CD8-positive, alpha-beta memory T cell (primary cell): ENCODE measurements at regions not wholly inside any gene's neighbourhood (a gene's known extent, or its start where the extent isn't known, plus 50 kb on each side); places are given as distances from the start of the nearest gene placed in this dataset.

Source experiments
- CTCF ChIA-PET: fragments of 350-600 bp; sonication (Branson Sonifier 250); formaldehyde crosslinking; loops from one replicate; lab custom pipeline; 2021; ENCODE audit warnings: antibody characterized with exemption; lab: Charles Lee
- POLR2A ChIA-PET: fragments of 350-600 bp; sonication (Branson Sonifier 250); formaldehyde crosslinking; loops from one replicate; lab custom pipeline; 2021; ENCODE audit warnings: antibody characterized with exemption; lab: Charles Lee
- DNase-seq, 5 donors: peaks; one replicate each; pipeline versions ENCODE4 v3.0.0 to v3.0.0-alpha.2; 2020 to 2022; ENCODE audit warnings: mixed read lengths in 1 of 5
- H3K27ac ChIP-seq: one replicate; pipeline ENCODE4 v1.7.0; 2013; ENCODE audit warnings: low read depth, mild to moderate bottlenecking, low read length, moderate library complexity
- H3K27me3 ChIP-seq: 2 replicates; pipeline ENCODE4 v1.7.0; 2013; ENCODE audit warnings: low read length, mild to moderate bottlenecking; ENCODE audit not compliant: insufficient read depth, poor library complexity, severe bottlenecking
- H3K36me3 ChIP-seq: 2 replicates; pipeline ENCODE4 v1.7.0; 2013; ENCODE audit warnings: mild to moderate bottlenecking, low read length, moderate library complexity; ENCODE audit not compliant: insufficient read depth
- H3K4me1 ChIP-seq: 2 replicates; pipeline ENCODE4 v1.7.0; 2013; ENCODE audit warnings: mild to moderate bottlenecking, low read length, moderate library complexity; ENCODE audit not compliant: insufficient read depth
- H3K4me3 ChIP-seq: 2 replicates; pipeline ENCODE4 v1.7.0; 2013; ENCODE audit warnings: mild to moderate bottlenecking, low read length
- H3K9me3 ChIP-seq: 2 replicates; pipeline ENCODE4 v1.7.0; 2013; ENCODE audit warnings: mild to moderate bottlenecking, low read length
- H3K27ac Mint-ChIP-seq, 8 donors: one replicate each; pipeline ENCODE4 v1.8.0; 2020 to 2021; ENCODE audit warnings: mixed read lengths in 8 of 8, mild to moderate bottlenecking in 6 of 8, inconsistent platforms in 3 of 8, moderate library complexity in 3 of 8
- H3K27me3 Mint-ChIP-seq, 2 donors: one replicate each; pipeline ENCODE4 v1.8.0; 2020 to 2021; ENCODE audit warnings: mixed read lengths in 2 of 2, mild to moderate bottlenecking in 1 of 2, moderate library complexity in 1 of 2
- H3K36me3 Mint-ChIP-seq, 3 donors: one replicate each; pipeline ENCODE4 v1.8.0; 2020 to 2021; ENCODE audit warnings: mixed read lengths in 3 of 3, inconsistent platforms in 1 of 3, mild to moderate bottlenecking in 1 of 3
- H3K4me1 Mint-ChIP-seq, 3 donors: one replicate each; pipeline ENCODE4 v1.8.0; 2020 to 2021; ENCODE audit warnings: mixed read lengths in 3 of 3, inconsistent platforms in 1 of 3, mild to moderate bottlenecking in 1 of 3
- H3K4me3 Mint-ChIP-seq, 7 donors: one replicate each; pipeline ENCODE4 v1.8.0; 2020 to 2021; ENCODE audit warnings: mixed read lengths in 7 of 7, mild to moderate bottlenecking in 6 of 7, moderate library complexity in 4 of 7, inconsistent platforms in 2 of 7
- H3K9me3 Mint-ChIP-seq, 5 donors: one replicate each; pipeline ENCODE4 v1.8.0; 2020 to 2022; ENCODE audit warnings: mixed read lengths in 5 of 5, mild to moderate bottlenecking in 3 of 5, moderate library complexity in 2 of 5, inconsistent platforms in 1 of 5

GRCh38 chr12:127928615-127929571, 338.1 kb upstream of the TMEM132C start:
- Mint-ChIP-seq H3K9me3 (peaks cover 0 to 4% (median 2%) of the 10 kb centered on the region in 5 donors), H3K27ac (no peak overlapping the region), H3K27me3 (no peaks in the 10 kb centered on the region), H3K4me3 (no peak overlapping the region), H3K36me3 (no peaks in the 10 kb centered on the region), H3K4me1 (no peaks in the 10 kb centered on the region)
- H3K27me3 ChIP-seq, result no peaks in the 10 kb centered on the region
- POLR2A ChIA-PET, result no interaction called here
- H3K36me3 ChIP-seq, result no peaks in the 10 kb centered on the region
- no peaks in the 10 kb centered on the region for H3K9me3 ChIP-seq
- no peak for DNase-seq
- CTCF ChIA-PET, result no interaction called here
- no peak overlapping the region for H3K27ac ChIP-seq
- no peaks in the 10 kb centered on the region for H3K4me1 ChIP-seq
- H3K4me3 ChIP-seq, result no peak overlapping the region

GRCh38 chr12:127930122-127930521, 336.8 kb upstream of the TMEM132C start:
- H3K9me3 ChIP-seq, result no peaks in the 10 kb centered on the region
- Mint-ChIP-seq H3K27me3 (no peaks in the 10 kb centered on the region), H3K4me1 (no peaks in the 10 kb centered on the region), H3K27ac (no peak overlapping the region), H3K36me3 (no peaks in the 10 kb centered on the region), H3K4me3 (no peak overlapping the region), H3K9me3 (peaks cover 0 to 4% (median under 1%) of the 10 kb centered on the region in 5 donors)
- ChIA-PET CTCF (no interaction called here), POLR2A (no interaction called here)
- H3K4me3 ChIP-seq, result no peak overlapping the region
- H3K27me3 ChIP-seq, result no peaks in the 10 kb centered on the region
- H3K36me3 ChIP-seq, result no peaks in the 10 kb centered on the region
- no peak overlapping the region for H3K27ac ChIP-seq
- no peaks in the 10 kb centered on the region for H3K4me1 ChIP-seq
- DNase-seq, result no peak

- H3K9me3 ChIP-seq, result no peaks in the 10 kb centered on the region
- Mint-ChIP-seq H3K4me1 (no peaks in the 10 kb centered on the region), H3K27me3 (no peaks in the 10 kb centered on the region), H3K9me3 (peaks cover 0 to 4% (median 2%) of the 10 kb centered on the region in 5 donors), H3K4me3 (no peak overlapping the region), H3K36me3 (no peaks in the 10 kb centered on the region), H3K27ac (no peak overlapping the region)
- no peaks in the 10 kb centered on the region for H3K4me1 ChIP-seq
- no peak overlapping the region for H3K27ac ChIP-seq
- DNase-seq, result no peak
- ChIA-PET POLR2A (no interaction called here), CTCF (no interaction called here)
- no peaks in the 10 kb centered on the region for H3K36me3 ChIP-seq
- no peaks in the 10 kb centered on the region for H3K27me3 ChIP-seq
- H3K4me3 ChIP-seq, result no peak overlapping the region
Measured at GRCh38 chr12:127934409-127934808, 332.6 kb upstream of the TMEM132C start.

- H3K4me1 ChIP-seq, result no peaks in the 10 kb centered on the region
- peaks cover 0 to 4% (median 3%) of the 10 kb centered on the region in 5 donors for H3K9me3 Mint-ChIP-seq
- H3K27ac Mint-ChIP-seq, result no peak overlapping the region
- no peak overlapping the region for H3K4me3 Mint-ChIP-seq
- no peaks in the 10 kb centered on the region for H3K4me1 Mint-ChIP-seq
- ChIA-PET POLR2A (no interaction called here), CTCF (no interaction called here)
- no peaks in the 10 kb centered on the region for H3K27me3 ChIP-seq
- H3K27me3 Mint-ChIP-seq, result no peaks in the 10 kb centered on the region
- no peak overlapping the region for H3K4me3 ChIP-seq
- no peaks in the 10 kb centered on the region for H3K36me3 ChIP-seq
- H3K27ac ChIP-seq, result no peak overlapping the region
- no peaks in the 10 kb centered on the region for H3K36me3 Mint-ChIP-seq
- H3K9me3 ChIP-seq, result no peaks in the 10 kb centered on the region
- no peak for DNase-seq
Measured at GRCh38 chr12:127936463-127936862, 330.5 kb upstream of the TMEM132C start.

- H3K4me1 Mint-ChIP-seq, result no peaks in the 10 kb centered on the region
- H3K36me3 Mint-ChIP-seq, result no peaks in the 10 kb centered on the region
- ChIA-PET CTCF (no interaction called here), POLR2A (no interaction called here)
- no peaks in the 10 kb centered on the region for H3K27me3 Mint-ChIP-seq
- peaks cover 3 to 17% (median 7%) of the 10 kb centered on the region in 5 donors for H3K9me3 Mint-ChIP-seq
- Histone ChIP-seq H3K4me1 (no peaks in the 10 kb centered on the region), H3K36me3 (no peaks in the 10 kb centered on the region), H3K4me3 (no peak overlapping the region), H3K9me3 (no peaks in the 10 kb centered on the region), H3K27ac (no peak overlapping the region), H3K27me3 (no peaks in the 10 kb centered on the region)
- no peak overlapping the region for H3K4me3 Mint-ChIP-seq
- no peak overlapping the region for H3K27ac Mint-ChIP-seq
- no peak for DNase-seq
Measured at GRCh38 chr12:127941332-127941731, 325.6 kb upstream of the TMEM132C start.

GRCh38 chr12:127942981-127943380, 324.0 kb upstream of the TMEM132C start:
- Mint-ChIP-seq H3K4me3 (no peak overlapping the region), H3K27ac (no peak overlapping the region), H3K9me3 (peaks cover 3 to 20% (median 7%) of the 10 kb centered on the region in 5 donors), H3K27me3 (no peaks in the 10 kb centered on the region), H3K4me1 (no peaks in the 10 kb centered on the region), H3K36me3 (no peaks in the 10 kb centered on the region)
- ChIA-PET CTCF (no interaction called here), POLR2A (no interaction called here)
- no peaks in the 10 kb centered on the region for H3K9me3 ChIP-seq
- H3K27me3 ChIP-seq, result no peaks in the 10 kb centered on the region
- no peak for DNase-seq
- H3K4me1 ChIP-seq, result no peaks in the 10 kb centered on the region
- H3K4me3 ChIP-seq, result no peak overlapping the region
- H3K36me3 ChIP-seq, result no peaks in the 10 kb centered on the region
- no peak overlapping the region for H3K27ac ChIP-seq

- no peaks in the 10 kb centered on the region for H3K4me1 Mint-ChIP-seq
- Histone ChIP-seq H3K9me3 (no peaks in the 10 kb centered on the region), H3K27me3 (no peaks in the 10 kb centered on the region), H3K27ac (no peak overlapping the region), H3K4me3 (no peak overlapping the region), H3K4me1 (no peaks in the 10 kb centered on the region), H3K36me3 (no peaks in the 10 kb centered on the region)
- H3K27me3 Mint-ChIP-seq, result no peaks in the 10 kb centered on the region
- peaks cover 3 to 20% (median 7%) of the 10 kb centered on the region in 5 donors for H3K9me3 Mint-ChIP-seq
- DNase-seq, result no peak
- no peak overlapping the region for H3K27ac Mint-ChIP-seq
- ChIA-PET CTCF (no interaction called here), POLR2A (no interaction called here)
- H3K4me3 Mint-ChIP-seq, result no peak overlapping the region
- no peaks in the 10 kb centered on the region for H3K36me3 Mint-ChIP-seq
Measured at GRCh38 chr12:127943481-127944210, 323.3 kb upstream of the TMEM132C start.

GRCh38 chr12:127944211-127944899, 322.6 kb upstream of the TMEM132C start:
- CTCF ChIA-PET, result no interaction called here
- H3K27me3 Mint-ChIP-seq, result no peaks in the 10 kb centered on the region

More at GRCh38 chr12:127944211-127944899, 322.6 kb upstream of the TMEM132C start:
- Mint-ChIP-seq H3K27ac (no peak overlapping the region), H3K4me1 (no peaks in the 10 kb centered on the region), H3K36me3 (no peaks in the 10 kb centered on the region), H3K4me3 (no peak overlapping the region), H3K9me3 (peaks cover 3 to 17% (median 7%) of the 10 kb centered on the region in 5 donors)
- Histone ChIP-seq H3K36me3 (no peaks in the 10 kb centered on the region), H3K9me3 (no peaks in the 10 kb centered on the region), H3K4me1 (no peaks in the 10 kb centered on the region), H3K27ac (no peak overlapping the region), H3K4me3 (no peak overlapping the region), H3K27me3 (no peaks in the 10 kb centered on the region)
- POLR2A ChIA-PET, result no interaction called here
- no peak for DNase-seq
